Fibroblast of pulmonary artery (primary cell): ENCODE measurements at regions not wholly inside any gene's neighbourhood (a gene's known extent, or its start where the extent isn't known, plus 50 kb on each side); places are given as distances from the start of the nearest gene placed in this dataset.

ENCODE experiments used
- DNase-seq: peaks from one replicate; pipeline ENCODE4 v3.0.0-alpha.2; 2010; ENCODE audit warnings: low read depth
- H3K4me3 ChIP-seq: replicated peaks from 2 replicates; pipeline ENCODE4 v1.5.1; 2011; ENCODE audit warnings: low read depth, mild to moderate bottlenecking, control low read depth, low read length, moderate library complexity
- CTCF ChIP-seq: IDR thresholded peaks from 2 replicates; pipeline ENCODE4 v1.5.1; 2011; ENCODE audit warnings: mild to moderate bottlenecking, control low read depth, low read length, inconsistent platforms; ENCODE audit errors: missing control alignments

GRCh38 chr11:120061036-120061760 lies 76.7 kb downstream of the TRIM29 start:
- no peak for DNase-seq
- H3K4me3 ChIP-seq, result no peak overlapping the region
- TF ChIP-seq CTCF, result no peak

GRCh38 chr11:120060512-120060911 lies 77.4 kb downstream of the TRIM29 start:
- TF ChIP-seq CTCF, result no peak
- H3K4me3 ChIP-seq, result no peak overlapping the region
- no peak for DNase-seq

GRCh38 chr11:120058931-120059330 lies 79.0 kb downstream of the TRIM29 start:
- TF ChIP-seq CTCF, result no peak
- DNase-seq, result no peak

GRCh38 chr11:120057595-120058581 lies 80.0 kb downstream of the TRIM29 start:
- no peak for TF ChIP-seq CTCF
- peak; percentile 10 for DNase-seq
- no peak overlapping the region for H3K4me3 ChIP-seq

More at GRCh38 chr11:120058931-120059330, 79.0 kb downstream of the TRIM29 start:
- H3K4me3 ChIP-seq, result no peak overlapping the region

- no peak overlapping the region for H3K4me3 ChIP-seq
- no peak for DNase-seq
- TF ChIP-seq CTCF, result no peak
Measured at GRCh38 chr11:120057028-120057330, 80.9 kb downstream of the TRIM29 start.

- DNase-seq, result no peak
Measured at GRCh38 chr11:120056301-120057027, 81.4 kb downstream of the TRIM29 start.

More at GRCh38 chr11:120056301-120057027, 81.4 kb downstream of the TRIM29 start:
- no peak for TF ChIP-seq CTCF
- H3K4me3 ChIP-seq, result no peak overlapping the region
